A549 (cell line): ENCODE measurements at regions not wholly inside any gene's neighbourhood (a gene's known extent, or its start where the extent isn't known, plus 50 kb on each side); places are given as distances from the start of the nearest gene placed in this dataset.

ENCODE experiments used
- CHD2 ChIP-seq: fragments of 150-350 bp; IDR thresholded peaks from 2 replicates; pipeline ENCODE4 v1.6.1; 2014; ENCODE audit warnings: low read length; ENCODE audit not compliant: partially characterized antibody
- FOXS1 ChIP-seq: fragments of 250-450 bp; sonication (Bioruptor Pico); IDR thresholded peaks from 2 replicates; pipeline ENCODE4 v1.5.0; 2020; ENCODE audit warnings: mild to moderate bottlenecking, moderate library complexity
- GATA3 ChIP-seq: IDR thresholded peaks from 2 replicates; pipeline ENCODE4 v1.6.1; 2012; ENCODE audit warnings: borderline replicate concordance
- NR3C1 ChIP-seq: fragments of >200 bp; sonication (Bioruptor Twin); formaldehyde crosslinking; IDR thresholded peaks from 3 replicates; pipeline ENCODE4 v1.6.1; 2017
- PHF8 ChIP-seq: fragments of 200-600 bp; sonication (generic); IDR thresholded peaks from 2 replicates; pipeline ENCODE4 v1.6.1; 2016; ENCODE audit warnings: low read depth, mild to moderate bottlenecking, antibody characterized with exemption, moderate library complexity, borderline replicate concordance
- POLR2A ChIP-seq: IDR thresholded peaks from 2 replicates; pipeline ENCODE4 v1.6.1; 2012; ENCODE audit warnings: mild to moderate bottlenecking, low read length
- TF ChIP-seq, protein P1 (sequence below): fragments of 150-350 bp; IDR thresholded peaks from 2 replicates; pipeline ENCODE4 v1.6.1; 2014; ENCODE audit warnings: low read depth, mild to moderate bottlenecking, low read length
- TF ChIP-seq, protein P2 (sequence below): fragments of >200 bp; sonication (Bioruptor Twin); formaldehyde crosslinking; IDR thresholded peaks from 3 replicates; pipeline ENCODE4 v1.5.1; 2016
- TF ChIP-seq, protein P3 (sequence below): fragments of 250-450 bp; sonication (Bioruptor Pico); IDR thresholded peaks from 2 replicates; pipeline ENCODE4 v1.5.0; 2021; ENCODE audit warnings: mild to moderate bottlenecking, moderate library complexity, borderline replicate concordance
- TF ChIP-seq, protein P4 (sequence below): IDR thresholded peaks from 2 replicates; pipeline ENCODE4 v1.6.1; 2012; ENCODE audit warnings: low read depth, borderline replicate concordance

DNA sequence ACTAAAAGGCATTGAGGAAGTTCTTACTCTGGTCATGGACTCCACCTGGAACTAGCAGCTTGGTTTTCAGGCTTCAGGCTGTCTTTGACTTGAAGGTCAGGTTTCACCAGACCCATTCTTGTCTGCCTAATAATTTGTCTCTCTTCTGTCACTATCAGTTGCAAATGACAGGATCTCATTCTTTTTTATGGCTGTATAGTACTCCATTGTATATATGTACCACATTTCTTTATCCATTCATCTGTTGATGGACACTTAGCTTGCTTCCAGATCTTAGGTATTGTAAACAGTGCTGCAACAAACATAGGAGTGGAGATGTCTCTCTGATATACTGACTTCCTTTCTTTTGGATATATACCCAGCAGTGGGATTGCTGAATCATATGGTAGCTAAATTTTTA lies 73.1 kb upstream of the SYNCRIP start:
- TF ChIP-seq, protein P1, sequence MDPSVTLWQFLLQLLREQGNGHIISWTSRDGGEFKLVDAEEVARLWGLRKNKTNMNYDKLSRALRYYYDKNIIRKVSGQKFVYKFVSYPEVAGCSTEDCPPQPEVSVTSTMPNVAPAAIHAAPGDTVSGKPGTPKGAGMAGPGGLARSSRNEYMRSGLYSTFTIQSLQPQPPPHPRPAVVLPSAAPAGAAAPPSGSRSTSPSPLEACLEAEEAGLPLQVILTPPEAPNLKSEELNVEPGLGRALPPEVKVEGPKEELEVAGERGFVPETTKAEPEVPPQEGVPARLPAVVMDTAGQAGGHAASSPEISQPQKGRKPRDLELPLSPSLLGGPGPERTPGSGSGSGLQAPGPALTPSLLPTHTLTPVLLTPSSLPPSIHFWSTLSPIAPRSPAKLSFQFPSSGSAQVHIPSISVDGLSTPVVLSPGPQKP = no peak
- TF ChIP-seq, protein P2, sequence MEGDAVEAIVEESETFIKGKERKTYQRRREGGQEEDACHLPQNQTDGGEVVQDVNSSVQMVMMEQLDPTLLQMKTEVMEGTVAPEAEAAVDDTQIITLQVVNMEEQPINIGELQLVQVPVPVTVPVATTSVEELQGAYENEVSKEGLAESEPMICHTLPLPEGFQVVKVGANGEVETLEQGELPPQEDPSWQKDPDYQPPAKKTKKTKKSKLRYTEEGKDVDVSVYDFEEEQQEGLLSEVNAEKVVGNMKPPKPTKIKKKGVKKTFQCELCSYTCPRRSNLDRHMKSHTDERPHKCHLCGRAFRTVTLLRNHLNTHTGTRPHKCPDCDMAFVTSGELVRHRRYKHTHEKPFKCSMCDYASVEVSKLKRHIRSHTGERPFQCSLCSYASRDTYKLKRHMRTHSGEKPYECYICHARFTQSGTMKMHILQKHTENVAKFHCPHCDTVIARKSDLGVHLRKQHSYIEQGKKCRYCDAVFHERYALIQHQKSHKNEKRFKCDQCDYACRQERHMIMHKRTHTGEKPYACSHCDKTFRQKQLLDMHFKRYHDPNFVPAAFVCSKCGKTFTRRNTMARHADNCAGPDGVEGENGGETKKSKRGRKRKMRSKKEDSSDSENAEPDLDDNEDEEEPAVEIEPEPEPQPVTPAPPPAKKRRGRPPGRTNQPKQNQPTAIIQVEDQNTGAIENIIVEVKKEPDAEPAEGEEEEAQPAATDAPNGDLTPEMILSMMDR = no peak
- no peak for TF ChIP-seq NR3C1
- TF ChIP-seq, protein P3, sequence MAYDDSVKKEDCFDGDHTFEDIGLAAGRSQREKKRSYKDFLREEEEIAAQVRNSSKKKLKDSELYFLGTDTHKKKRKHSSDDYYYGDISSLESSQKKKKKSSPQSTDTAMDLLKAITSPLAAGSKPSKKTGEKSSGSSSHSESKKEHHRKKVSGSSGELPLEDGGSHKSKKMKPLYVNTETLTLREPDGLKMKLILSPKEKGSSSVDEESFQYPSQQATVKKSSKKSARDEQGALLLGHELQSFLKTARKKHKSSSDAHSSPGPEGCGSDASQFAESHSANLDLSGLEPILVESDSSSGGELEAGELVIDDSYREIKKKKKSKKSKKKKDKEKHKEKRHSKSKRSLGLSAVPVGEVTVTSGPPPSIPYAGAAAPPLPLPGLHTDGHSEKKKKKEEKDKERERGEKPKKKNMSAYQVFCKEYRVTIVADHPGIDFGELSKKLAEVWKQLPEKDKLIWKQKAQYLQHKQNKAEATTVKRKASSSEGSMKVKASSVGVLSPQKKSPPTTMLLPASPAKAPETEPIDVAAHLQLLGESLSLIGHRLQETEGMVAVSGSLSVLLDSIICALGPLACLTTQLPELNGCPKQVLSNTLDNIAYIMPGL (CRISPR knock-in tag) = no peak
- no peak for TF ChIP-seq GATA3
- no peak for TF ChIP-seq PHF8
- no peak for TF ChIP-seq FOXS1 (CRISPR knock-in tag)
- TF ChIP-seq POLR2A = no peak
- TF ChIP-seq CHD2 = no peak
- TF ChIP-seq, protein P4, sequence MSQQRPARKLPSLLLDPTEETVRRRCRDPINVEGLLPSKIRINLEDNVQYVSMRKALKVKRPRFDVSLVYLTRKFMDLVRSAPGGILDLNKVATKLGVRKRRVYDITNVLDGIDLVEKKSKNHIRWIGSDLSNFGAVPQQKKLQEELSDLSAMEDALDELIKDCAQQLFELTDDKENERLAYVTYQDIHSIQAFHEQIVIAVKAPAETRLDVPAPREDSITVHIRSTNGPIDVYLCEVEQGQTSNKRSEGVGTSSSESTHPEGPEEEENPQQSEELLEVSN = no peak
